HG02870 (cell line): ENCODE measurements at regions not wholly inside any gene's neighbourhood (a gene's known extent, or its start where the extent isn't known, plus 50 kb on each side); places are given as distances from the start of the nearest gene placed in this dataset.
"Not testable (repeated sequence)": the region's sequence is repeated elsewhere in the genome, so short reads cannot be mapped to it uniquely, and the experiment has no call there.

Experiments
- ATAC-seq: cut with Tn5 transposase; IDR thresholded peaks from one replicate; pipeline ENCODE4 v1.9.1; 2021; ENCODE audit warnings: mild to moderate bottlenecking, moderate library complexity; ENCODE audit not compliant: unreplicated experiment

GRCh38 chr5:96320797-96321196 lies 112.3 kb downstream of the PCSK1 start:
- no peak for ATAC-seq

- not testable (repeated sequence) for ATAC-seq
Measured at GRCh38 chr5:96319981-96320739, 112.9 kb downstream of the PCSK1 start.

DNA sequence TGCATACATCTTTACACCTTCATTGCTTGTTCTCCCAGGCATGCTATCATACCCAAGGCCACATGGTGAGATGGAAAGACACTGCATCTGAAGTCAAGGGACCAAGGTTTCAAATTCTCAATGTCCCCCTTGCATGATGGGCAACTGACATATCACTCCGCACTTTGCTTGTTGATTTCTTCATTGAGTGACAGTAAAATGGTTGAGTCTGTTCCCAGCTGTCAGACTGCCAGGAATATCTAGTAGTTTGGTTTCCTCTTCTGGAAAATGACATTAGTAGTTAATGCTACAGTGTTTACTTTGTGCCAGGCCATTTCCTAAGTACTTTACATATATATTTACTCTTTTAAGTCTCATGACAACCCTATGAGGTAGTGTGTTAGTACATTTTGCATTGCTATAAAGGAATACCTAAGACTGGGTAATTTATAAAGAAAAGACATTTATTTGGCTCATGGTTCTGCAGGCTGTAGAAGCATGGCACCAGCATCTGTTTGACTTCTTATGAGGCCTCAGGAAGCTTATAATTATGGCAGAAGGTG lies 114.4 kb downstream of the PCSK1 start:
- no peak for ATAC-seq

DNA sequence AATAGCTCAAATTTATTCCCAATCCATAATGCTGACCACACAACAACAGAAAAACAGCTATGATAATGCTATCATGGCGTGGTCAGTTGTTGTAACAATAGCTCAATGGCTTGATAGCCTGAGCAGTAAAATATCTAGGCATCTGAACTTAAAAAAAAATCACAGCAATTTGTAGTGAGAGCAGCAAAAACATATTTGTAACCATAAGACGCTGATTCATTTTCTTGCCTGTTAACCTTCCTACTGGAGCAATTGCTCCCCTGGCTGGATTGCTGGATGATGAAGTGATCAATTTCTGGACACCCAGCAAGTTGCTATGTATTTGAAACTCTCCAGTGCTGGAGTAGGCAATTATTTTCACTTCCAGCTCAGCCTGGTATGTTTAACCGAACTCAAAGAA lies 115.1 kb downstream of the PCSK1 start:
- no peak for ATAC-seq

DNA sequence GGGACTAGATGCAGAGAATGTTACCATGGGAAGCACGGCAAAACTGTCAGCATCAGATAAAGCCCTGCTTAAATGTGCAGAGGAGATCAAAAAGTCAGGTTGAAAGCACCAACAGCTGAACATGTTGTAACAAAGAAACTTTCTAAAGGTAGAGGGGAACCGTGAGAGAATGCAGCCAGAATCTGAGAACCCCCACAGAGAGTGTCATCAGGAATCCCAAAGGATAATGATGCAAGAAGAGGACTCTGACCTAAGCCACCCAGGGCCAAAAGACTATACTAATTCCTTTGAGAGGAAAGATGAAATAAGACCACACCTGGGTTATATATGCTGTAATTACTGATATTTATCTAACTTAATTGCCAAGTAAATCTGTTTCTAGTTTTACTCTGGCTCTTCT lies 116.6 kb downstream of the PCSK1 start:
- no peak for ATAC-seq

GRCh38 chr5:96316017-96316416 lies 117.0 kb downstream of the PCSK1 start:
- no peak for ATAC-seq

- no peak for ATAC-seq
Measured at GRCh38 chr5:96315431-96315830, 117.6 kb downstream of the PCSK1 start.

DNA sequence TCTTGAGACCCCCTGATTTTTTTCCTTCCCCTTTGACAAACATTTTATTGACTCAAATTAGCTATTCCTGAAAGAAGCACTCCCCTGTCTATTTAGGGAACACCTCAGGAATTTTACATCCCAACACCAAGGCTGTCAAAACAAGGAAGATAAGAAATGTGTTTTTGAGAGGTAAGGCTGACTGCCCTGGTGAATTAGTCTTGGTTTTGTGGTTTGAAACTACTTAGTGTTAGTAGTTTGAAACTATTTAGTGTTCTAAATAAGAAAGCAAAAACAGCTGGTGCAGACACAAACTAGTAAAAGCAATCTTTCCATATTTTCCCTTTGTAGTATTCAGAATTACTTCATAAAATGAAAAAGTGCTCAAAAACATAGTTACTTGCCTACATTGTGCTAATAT lies 120.7 kb downstream of the PCSK1 start:
- ATAC-seq, result no peak

DNA sequence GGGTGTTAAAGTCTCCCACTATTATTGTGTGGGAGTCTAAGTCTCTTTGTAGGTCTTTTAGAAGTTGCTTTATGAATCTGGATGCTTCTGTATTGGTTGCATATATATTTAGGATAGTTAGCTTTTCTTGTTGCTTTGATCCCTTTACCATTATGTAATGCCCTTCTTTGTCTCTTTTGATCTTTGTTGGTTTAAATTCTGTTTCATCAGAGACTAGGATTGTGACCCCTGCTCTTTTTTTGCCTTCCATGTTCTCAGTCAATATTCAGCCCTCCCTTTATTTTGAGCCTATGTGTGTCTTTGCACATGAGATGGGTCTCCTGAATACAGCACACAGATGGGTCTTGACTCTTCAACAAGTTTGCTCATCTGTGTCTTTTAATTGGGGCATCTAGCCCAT lies 126.0 kb downstream of the PCSK1 start:
- ATAC-seq, result not testable (repeated sequence)

DNA sequence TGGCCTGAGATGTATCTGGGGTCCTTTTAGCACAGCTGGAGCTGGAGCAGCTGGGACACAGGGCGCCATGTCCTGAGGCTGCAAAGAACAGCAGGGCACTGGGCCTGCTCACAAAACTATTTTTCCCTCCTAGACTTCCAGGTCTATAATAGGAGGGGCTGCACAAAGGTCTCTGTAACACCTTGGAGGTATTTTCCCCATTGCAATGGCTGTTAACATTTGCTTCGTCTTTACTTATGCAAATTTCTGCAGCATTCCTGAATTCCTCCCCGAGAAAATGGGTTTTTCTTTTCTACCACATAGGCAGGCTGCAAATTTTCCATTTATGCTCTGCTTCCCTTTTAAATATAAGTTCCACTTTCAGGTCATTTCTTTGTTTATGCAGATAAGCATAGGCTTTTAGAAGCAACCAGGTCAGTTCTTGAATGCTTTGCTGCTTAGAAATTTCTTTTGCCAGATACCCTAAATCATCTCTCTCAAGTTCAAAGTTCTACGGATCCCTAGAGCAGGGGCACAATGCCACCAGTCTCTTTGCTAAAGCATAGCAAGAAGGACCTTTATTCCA lies 130.8 kb downstream of the PCSK1 start:
- ATAC-seq, result no peak

DNA sequence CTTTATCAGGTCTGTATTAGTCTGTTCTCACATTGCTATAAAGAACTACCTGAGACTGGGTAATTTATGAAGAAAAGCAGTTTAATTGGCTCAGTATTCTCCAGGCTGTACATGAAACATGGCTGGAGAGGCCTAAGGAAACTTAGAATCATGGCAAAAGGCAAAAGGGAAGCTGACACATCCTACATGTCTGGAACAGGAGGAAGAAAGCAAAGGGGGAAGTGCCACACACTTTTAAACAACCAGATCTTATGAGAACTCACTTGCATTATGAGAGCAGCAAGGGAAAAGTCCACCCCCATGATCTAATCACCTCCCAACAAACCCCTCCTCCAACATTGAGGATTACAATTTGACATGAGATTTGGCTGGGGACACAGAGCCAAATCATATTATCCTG lies 132.1 kb downstream of the PCSK1 start:
- no peak for ATAC-seq

GRCh38 chr5:96297867-96298266 lies 135.2 kb downstream of the PCSK1 start:
- ATAC-seq, result peak; percentile 80

GRCh38 chr5:96297290-96297689 lies 135.8 kb downstream of the PCSK1 start:
- ATAC-seq, result no peak

- ATAC-seq, result no peak
Measured at GRCh38 chr5:96294884-96295202, 138.2 kb downstream of the PCSK1 start.

DNA sequence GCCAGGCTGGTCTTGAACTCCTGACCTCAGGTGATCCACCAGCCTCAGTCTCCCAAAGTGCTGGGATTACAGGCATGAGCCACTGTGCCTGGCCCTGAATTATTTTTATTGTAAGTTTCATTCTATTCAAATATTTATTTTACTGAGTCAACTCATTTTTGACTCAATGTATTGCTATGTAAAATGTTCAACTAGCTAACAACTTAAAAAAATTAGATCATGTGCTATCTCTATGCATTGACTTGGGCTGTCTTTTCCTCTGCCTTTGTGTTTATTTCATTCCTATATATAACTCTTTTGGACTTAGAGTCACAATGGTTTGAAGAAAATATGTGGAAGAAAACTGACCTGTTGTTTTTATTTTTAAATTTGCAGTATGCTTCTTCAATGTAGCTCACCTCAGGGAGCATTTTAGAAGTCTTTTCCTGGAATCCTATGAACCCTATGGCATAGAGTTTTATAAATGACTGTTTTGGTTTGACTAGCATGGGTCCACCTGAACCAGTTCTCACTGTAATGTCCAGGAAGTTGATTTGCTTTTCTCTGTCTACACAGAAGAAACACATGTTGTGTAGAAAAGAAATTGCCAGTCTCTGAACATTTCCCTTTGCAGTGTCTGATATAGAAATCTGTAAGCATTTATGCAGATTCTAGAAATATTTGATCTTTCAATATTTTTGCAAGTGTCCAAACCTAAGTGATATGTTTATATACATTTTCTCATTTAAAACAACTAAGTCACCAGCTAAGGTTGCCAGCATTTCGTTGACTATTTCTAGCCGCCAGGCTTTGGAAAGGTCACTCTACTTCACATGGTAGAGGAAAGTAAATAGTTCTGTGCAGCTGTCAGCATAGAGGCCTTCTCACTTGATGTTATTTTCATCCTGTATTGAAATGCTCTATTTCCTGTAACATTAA lies 138.8 kb downstream of the PCSK1 start:
- ATAC-seq, result no peak

DNA sequence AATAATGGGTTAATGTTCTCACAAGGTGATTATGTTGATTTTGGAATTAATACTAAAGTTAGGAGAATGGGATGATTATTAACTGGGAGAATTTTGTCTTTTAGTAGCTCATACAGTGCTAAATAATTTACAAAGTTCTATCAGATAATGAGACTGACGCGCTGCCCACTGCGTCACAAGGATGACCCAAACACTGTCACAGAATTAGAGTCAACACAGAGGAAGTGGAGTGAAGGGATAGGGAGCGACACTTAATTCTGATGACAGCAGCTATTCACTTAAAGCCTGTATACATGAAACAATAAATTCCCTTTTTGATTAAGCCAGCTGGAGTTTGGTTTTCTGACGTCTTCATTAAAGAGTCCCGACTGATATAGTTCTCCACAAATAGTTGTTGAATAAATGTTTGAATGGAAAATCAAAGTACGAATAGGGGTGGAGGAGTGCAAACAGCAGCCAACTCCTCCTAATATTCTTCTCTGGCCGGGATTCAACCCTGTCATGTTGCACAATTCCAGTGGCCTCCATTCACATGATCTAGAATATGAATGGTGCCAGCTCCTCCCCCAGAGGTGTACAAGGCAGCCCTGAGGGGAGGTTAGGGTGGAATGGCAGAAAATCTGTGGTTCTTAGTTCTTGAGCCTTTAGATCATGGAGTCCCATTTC lies 140.3 kb downstream of the PCSK1 start:
- no peak for ATAC-seq

GRCh38 chr5:96289287-96289686 lies 143.8 kb downstream of the PCSK1 start:
- not testable (repeated sequence) for ATAC-seq

DNA sequence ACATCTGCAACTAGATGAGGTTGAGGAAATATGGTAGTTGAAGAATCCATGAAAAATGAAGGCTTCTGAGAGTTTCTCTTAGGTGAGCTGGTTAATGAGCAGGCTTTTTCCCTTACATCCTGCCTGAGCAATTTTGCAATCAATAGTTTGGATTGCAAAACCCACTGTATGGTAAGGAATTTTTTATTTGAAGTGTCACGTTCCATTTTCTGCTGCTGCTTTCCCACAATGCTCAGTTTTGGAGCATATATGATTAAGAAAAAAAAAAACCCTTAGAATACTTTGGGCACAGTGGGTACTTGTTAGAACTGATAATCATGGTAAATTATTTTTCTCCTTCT lies 144.2 kb downstream of the PCSK1 start:
- ATAC-seq, result no peak

DNA sequence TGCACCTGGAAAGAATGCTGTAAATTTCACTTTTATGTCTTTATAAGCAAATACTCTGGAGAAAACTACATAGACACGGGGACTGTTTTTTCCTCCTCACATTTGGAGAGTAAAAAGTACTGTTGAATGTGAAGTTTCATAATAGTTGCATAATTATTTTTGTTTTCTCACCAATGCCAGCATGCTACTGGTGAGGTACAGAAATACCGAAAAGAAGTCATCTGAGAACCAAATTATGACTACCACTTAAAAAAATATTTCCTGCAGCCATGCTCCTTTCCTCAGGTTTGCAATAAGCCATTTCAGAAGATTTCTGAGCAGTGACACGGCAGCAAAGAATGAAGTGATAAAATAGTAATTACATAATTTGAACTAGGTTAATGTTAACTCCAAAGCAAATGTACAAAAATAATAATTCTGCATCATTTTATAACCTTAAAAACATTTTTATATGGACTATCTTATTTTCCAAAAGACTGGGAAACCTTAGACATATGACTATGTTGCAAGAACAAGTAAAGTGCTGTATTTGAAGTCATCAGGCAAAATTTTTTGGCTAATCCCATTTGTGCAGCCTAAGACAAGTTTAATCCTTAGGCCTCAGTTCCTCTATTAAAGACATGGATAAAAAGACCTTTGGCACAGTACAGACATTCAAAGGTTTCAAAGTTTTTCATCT lies 144.7 kb downstream of the PCSK1 start:
- ATAC-seq, result no peak

- no peak for ATAC-seq
Measured at GRCh38 chr5:96287136-96287535, 145.9 kb downstream of the PCSK1 start.

- no peak for ATAC-seq
Measured at GRCh38 chr5:96285823-96286222, 147.2 kb downstream of the PCSK1 start.
